Small intestine (tissue), 7 donors: ENCODE measurements at regions not wholly inside any gene's neighbourhood (a gene's known extent, or its start where the extent isn't known, plus 50 kb on each side); places are given as distances from the start of the nearest gene placed in this dataset.
A peak's percentile ranks its signal among the peaks of the same experiment; 100 is the strongest.
"Not testable (repeated sequence)": the region's sequence is repeated elsewhere in the genome, so short reads cannot be mapped to it uniquely, and the experiment has no call there.

Experiments
- DNase-seq, 2 donors: peaks; one replicate each; pipeline versions ENCODE4 v3.0.0 to v3.0.0-alpha.2; 2013
- FAIRE-seq: peaks from 2 replicates; lab custom pipeline; 2012; peaks lifted over from hg19 to GRCh38; lab: Jason Lieb, UNC
- H3K27ac ChIP-seq, 3 donors: one replicate each; pipeline ENCODE4 v1.5.1; 2013; ENCODE audit warnings: low read length in 2 of 3, mild to moderate bottlenecking in 2 of 3, control low read depth in 1 of 3, inconsistent platforms in 1 of 3, low read depth in 1 of 3, moderate library complexity in 1 of 3
- H3K27me3 ChIP-seq, 3 donors: one replicate each; pipeline ENCODE4 v1.6.1; 2013; ENCODE audit warnings: low read length in 3 of 3, inconsistent platforms in 1 of 3; ENCODE audit not compliant: control insufficient read depth in 3 of 3, insufficient read depth in 3 of 3
- H3K36me3 ChIP-seq, 3 donors: one replicate each; pipeline ENCODE4 v1.6.1; 2013; ENCODE audit warnings: low read length in 3 of 3, inconsistent platforms in 1 of 3, low read depth in 1 of 3, mild to moderate bottlenecking in 1 of 3, moderate library complexity in 1 of 3; ENCODE audit not compliant: control insufficient read depth in 3 of 3, insufficient read depth in 2 of 3
- H3K4me1 ChIP-seq, 3 donors: one replicate each; pipeline ENCODE4 v1.6.1; 2013; ENCODE audit warnings: low read length in 2 of 3, inconsistent platforms in 1 of 3, low read depth in 1 of 3, mild to moderate bottlenecking in 1 of 3, moderate library complexity in 1 of 3; ENCODE audit not compliant: control insufficient read depth in 3 of 3, insufficient read depth in 2 of 3
- H3K4me3 ChIP-seq, 3 donors: one replicate each; pipeline ENCODE4 v1.5.1; 2013; ENCODE audit warnings: low read length in 3 of 3, control low read depth in 1 of 3, inconsistent platforms in 1 of 3, low read depth in 1 of 3, mild to moderate bottlenecking in 1 of 3, moderate library complexity in 1 of 3
- H3K9me3 ChIP-seq, 2 donors: one replicate each; pipeline ENCODE4 v1.6.1; 2013; ENCODE audit warnings: low read depth in 1 of 2, low read length in 1 of 2; ENCODE audit not compliant: control insufficient read depth in 2 of 2, insufficient read depth in 1 of 2
- WGBS, 3 donors: extraction: QIAGEN DNeasy Blood & Tissue Kit; methylation state at CpG; one replicate each; pipeline ENCODE4 v1.1.7; 2013; 5-methylcytosine and 5-hydroxymethylcytosine counted together
- donor health status: healthy with polysubstance abuse.
- donor health status: control.
- donor health status: control.
- donor health status: Bipolar disorder and iron deficiency.
- donor health status: healthy.

- no peaks in the 10 kb centered on the region for H3K9me3 ChIP-seq
- FAIRE-seq (no peak), DNase-seq (no peak)
- H3K27ac ChIP-seq: no peak overlapping the region
- WGBS, 3 donors: 76 to 84% (median 84%) methylated on average over 2 of the region's 2 CpGs
- no peak overlapping the region for H3K4me3 ChIP-seq
- H3K36me3 ChIP-seq: no peaks in the 10 kb centered on the region
- H3K27me3 ChIP-seq: no peaks in the 10 kb centered on the region
- H3K4me1 ChIP-seq: peaks cover 0 to 6% (median 0%) of the 10 kb centered on the region in 3 donors
Observed at GRCh38 chr2:53211201-53211774, 556.3 kb upstream of the CHAC2 start.

- Histone ChIP-seq H3K27ac (no peak overlapping the region), H3K4me1 (peaks cover 0 to 6% (median 0%) of the 10 kb centered on the region in 3 donors), H3K9me3 (no peaks in the 10 kb centered on the region), H3K27me3 (no peaks in the 10 kb centered on the region), H3K36me3 (no peaks in the 10 kb centered on the region), H3K4me3 (no peak overlapping the region)
- no peak for FAIRE-seq
- no peak for DNase-seq
- 46 to 49% (median 48%) methylated on average over 3 of the region's 3 CpGs for WGBS, 3 donors
Observed at GRCh38 chr2:53210538-53210937, 557.1 kb upstream of the CHAC2 start.

DNA sequence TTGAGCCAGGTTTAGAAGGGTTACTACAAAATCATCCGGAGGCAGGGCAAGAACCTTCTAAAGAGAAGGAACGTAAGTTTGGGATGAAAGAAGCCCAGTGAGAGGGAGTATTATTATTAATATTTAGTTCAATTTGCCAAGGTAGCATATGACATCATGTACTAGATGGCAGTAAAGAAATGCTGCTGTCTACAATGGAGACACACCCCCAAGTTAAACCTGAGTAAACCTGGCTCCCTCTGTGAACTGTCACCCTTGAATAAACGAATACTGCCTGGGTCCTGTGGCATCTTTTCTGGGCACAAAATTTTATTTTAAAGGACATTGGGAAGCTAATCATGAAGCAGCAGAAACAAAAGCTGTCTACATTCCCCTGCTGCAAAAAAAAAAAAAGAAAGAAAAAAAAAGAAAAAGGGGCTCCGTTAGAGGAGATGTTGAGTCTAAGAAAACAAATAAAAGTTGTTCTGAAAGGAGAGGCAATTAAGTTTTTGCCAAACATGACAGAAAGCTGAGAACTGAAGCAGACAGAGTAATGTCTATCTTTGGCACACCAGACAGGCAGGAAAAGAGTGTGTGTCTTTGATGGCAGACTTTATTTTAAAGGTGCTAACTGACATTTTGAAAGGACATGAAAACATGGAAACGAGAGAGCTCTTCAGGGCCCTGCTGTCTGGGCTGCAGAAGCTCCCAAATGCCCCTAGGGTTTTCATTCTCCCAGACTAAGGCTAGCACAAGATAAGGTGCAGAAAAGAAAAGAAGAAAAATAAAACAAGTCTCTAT lies 557.7 kb upstream of the CHAC2 start:
- FAIRE-seq: no peak
- Histone ChIP-seq H3K36me3 (no peaks in the 10 kb centered on the region), H3K27me3 (no peaks in the 10 kb centered on the region), H3K9me3 (no peaks in the 10 kb centered on the region), H3K4me1 (peaks cover 0 to 6% (median 0%) of the 10 kb centered on the region in 3 donors), H3K4me3 (no peak overlapping the region), H3K27ac (no peak overlapping the region)
- WGBS, 3 donors: 60 to 69% (median 60%) methylated on average over 5 of the region's 5 CpGs
- peak in 1 of 2 donors; percentile 7 for DNase-seq

DNA sequence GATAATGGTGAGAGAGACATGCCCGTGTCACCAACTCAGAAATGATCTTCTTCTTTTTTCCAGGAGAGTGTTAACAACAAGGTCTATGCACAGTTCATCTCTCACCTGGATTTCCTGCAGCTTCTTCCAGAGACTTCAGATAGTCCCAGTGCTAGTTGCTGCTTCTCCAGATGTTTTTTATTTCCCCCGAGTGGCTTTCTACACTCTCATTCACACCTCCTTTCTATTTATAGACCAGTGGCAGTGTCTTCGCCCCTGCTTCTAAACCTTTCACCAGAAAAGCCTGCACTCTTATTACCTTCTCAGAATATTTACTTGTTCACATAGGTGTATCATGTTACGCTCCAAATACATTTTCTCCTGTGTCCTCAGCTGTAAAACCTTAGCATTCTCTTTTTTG lies 558.8 kb upstream of the CHAC2 start:
- Histone ChIP-seq H3K4me1 (peaks cover 0 to 6% (median 0%) of the 10 kb centered on the region in 3 donors), H3K4me3 (no peak overlapping the region), H3K27ac (peak overlapping the region in 1 of 3 donors; percentile 10), H3K9me3 (no peaks in the 10 kb centered on the region), H3K27me3 (no peaks in the 10 kb centered on the region), H3K36me3 (no peaks in the 10 kb centered on the region)
- 46 to 55% (median 48%) methylated on average over 4 of the region's 4 CpGs for WGBS, 3 donors
- DNase-seq (no peak), FAIRE-seq (no peak)

DNA sequence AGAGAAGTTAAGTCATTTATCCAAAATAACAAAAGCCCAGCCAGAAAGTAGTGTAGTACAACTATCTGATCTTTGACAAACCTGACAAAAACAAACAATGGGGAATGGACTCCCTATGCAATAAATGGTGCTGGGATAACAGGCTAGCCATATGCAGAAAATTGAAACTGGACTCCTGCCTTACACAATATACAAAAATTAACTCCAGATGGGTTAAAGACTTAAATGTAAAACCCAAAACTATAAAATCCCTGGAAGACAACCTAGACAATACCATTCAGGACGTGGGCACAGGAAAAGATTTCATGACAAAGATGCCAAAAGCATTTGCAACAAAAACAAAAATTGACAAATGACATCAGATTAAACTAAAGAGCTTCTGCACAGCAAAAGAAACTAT lies 561.4 kb upstream of the CHAC2 start:
- not testable (repeated sequence) for H3K9me3 ChIP-seq, DNase-seq, H3K4me3 ChIP-seq, FAIRE-seq, H3K27ac ChIP-seq, H3K27me3 ChIP-seq, H3K36me3 ChIP-seq
- peaks cover 0 to 10% (median 0%) of the 10 kb centered on the region in 3 donors for H3K4me1 ChIP-seq
- 21 to 62% (median 32%) methylated on average over 1 of the region's 1 CpG for WGBS, 3 donors

DNA sequence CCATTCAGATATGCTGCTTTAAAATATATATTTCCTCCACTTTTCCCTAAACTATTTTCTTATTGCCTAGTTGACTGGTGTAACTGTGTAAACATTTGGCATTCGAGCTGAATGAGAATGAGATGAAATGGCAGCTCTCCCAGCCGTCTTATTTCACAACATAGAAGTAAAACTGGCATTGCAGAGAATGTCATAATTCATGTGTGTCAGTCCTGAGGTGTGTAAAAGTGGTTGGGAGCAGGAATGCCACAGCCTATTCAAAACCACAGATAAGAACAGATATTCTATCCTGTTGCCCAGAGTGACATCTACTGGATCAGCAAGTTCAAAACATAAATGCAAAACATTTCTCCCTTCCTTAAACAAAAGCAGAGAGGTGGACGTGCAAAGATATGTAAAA lies 565.5 kb upstream of the CHAC2 start:
- Histone ChIP-seq H3K9me3 (no peaks in the 10 kb centered on the region), H3K27ac (peak overlapping the region in 1 of 3 donors; percentile 19), H3K36me3 (no peaks in the 10 kb centered on the region), H3K4me1 (peaks cover 0 to 4% (median 0%) of the 10 kb centered on the region in 3 donors), H3K27me3 (no peaks in the 10 kb centered on the region), H3K4me3 (no peak overlapping the region)
- FAIRE-seq (no peak), DNase-seq (peak; percentile 2 to 80)
- 2 to 16% (median 9%) methylated on average over 3 of the region's 3 CpGs for WGBS, 3 donors

DNA sequence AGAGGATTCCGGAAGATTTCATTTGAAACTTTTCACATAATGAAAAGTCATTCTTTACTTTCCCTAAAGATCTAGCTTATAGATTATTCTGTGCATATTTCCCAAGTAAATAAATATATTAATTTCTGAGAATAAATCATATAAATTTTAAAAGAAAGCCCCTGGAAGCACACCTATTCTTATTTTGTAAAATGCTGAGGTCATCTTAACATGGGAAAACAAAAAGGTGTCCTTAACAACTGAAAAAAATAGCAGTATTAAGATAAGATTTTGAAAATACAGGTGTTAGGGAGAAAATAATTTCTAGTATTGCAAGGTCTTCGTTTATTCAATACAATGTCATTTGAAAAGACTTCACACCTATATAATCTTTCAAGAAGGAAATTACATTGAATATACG lies 567.5 kb upstream of the CHAC2 start:
- Histone ChIP-seq H3K4me3 (no peak overlapping the region), H3K27ac (no peak overlapping the region), H3K9me3 (no peaks in the 10 kb centered on the region), H3K36me3 (no peaks in the 10 kb centered on the region), H3K4me1 (peaks cover 0 to 4% (median 0%) of the 10 kb centered on the region in 3 donors), H3K27me3 (no peaks in the 10 kb centered on the region)
- DNase-seq (no peak), FAIRE-seq (no peak)
- WGBS, 3 donors: 78 to 92% (median 81%) methylated on average over 3 of the region's 3 CpGs

GRCh38 chr2:53188851-53189510 lies 578.6 kb upstream of the CHAC2 start:
- H3K4me3 ChIP-seq: no peak overlapping the region
- no peak for FAIRE-seq
- no peaks in the 10 kb centered on the region for H3K4me1 ChIP-seq
- H3K36me3 ChIP-seq: no peaks in the 10 kb centered on the region
- DNase-seq: no peak
- H3K27ac ChIP-seq: no peak overlapping the region
- WGBS, 3 donors: 62 to 65% (median 64%) methylated on average over 7 of the region's 7 CpGs
- no peaks in the 10 kb centered on the region for H3K27me3 ChIP-seq
- no peaks in the 10 kb centered on the region for H3K9me3 ChIP-seq
